ENCODE measurements at regions not wholly inside any gene's neighbourhood (a gene's known extent, or its start where the extent isn't known, plus 50 kb on each side); places are given as distances from the start of the nearest gene placed in this dataset.
A peak's percentile ranks its signal among the peaks of the same experiment; 100 is the strongest.

DNA sequence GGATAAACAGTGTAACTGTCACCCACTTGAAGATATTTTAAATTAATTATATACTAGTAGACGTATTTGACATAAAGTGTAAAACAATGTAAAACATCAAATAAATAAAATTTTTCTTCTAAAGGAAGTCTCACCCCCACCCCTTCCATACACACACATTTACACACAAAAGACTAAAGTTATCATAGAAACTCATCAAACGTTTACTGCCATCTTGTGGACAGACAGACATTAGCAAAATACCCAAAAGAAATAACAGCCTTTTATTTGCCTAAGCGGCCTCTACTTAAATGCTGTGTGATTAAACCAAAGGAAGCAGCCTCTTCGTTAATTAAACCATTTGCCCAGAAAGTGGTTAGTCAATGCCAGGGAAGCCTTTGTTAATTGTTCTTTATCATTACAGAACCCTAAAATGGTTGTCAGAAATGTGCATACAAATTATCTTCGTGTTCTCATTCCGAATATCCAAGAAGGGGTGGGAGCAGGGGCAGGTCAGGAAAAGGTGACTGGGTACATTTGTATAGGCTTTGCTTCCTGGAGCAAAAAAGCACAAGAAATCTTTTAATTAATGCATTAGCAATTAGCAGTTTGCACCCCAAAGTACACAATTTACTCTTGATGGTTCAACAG is 176.2 kb upstream of the SASH1 start:
- Mint-ChIP-seq H3K4me3 (no peak overlapping the region), H3K4me1 (0 out of 2 replicates have a peak, but pooled peaks cover 2% of the 10 kb centered on the region), H3K36me3 (no peaks in the 10 kb centered on the region), H3K27ac (no peak overlapping the region), H3K27me3 (ENCODE audit: low read depth) (no peaks in the 10 kb centered on the region; the same call in 1 of the 2 replicates), H3K9me3 (no peaks in the 10 kb centered on the region)
- ATAC-seq = peak; percentile 38; the same call in 1 of the 2 replicates
- ChIA-PET CTCF (interaction anchor here (0.9 to 1.8 kb wide), 6 partner anchors 11 to 659 kb away, joined by 3 to 9 read pairs (median 8); no protein-coding TSS in a partner anchor), POLR2A (no interaction called here)
- no peak for DNase-seq (ENCODE audit: low spot score)
- TF ChIP-seq IRF2 (CRISPR knock-in tag; IDR thresholded peaks at IDR 0.05; ENCODE audit: borderline replicate concordance, low read depth) (no peak), CTCF (IDR thresholded peaks at IDR 0.05) (peak; percentile 17; the same call in 1 of the 2 replicates)
- TF ChIP-seq, protein P1, sequence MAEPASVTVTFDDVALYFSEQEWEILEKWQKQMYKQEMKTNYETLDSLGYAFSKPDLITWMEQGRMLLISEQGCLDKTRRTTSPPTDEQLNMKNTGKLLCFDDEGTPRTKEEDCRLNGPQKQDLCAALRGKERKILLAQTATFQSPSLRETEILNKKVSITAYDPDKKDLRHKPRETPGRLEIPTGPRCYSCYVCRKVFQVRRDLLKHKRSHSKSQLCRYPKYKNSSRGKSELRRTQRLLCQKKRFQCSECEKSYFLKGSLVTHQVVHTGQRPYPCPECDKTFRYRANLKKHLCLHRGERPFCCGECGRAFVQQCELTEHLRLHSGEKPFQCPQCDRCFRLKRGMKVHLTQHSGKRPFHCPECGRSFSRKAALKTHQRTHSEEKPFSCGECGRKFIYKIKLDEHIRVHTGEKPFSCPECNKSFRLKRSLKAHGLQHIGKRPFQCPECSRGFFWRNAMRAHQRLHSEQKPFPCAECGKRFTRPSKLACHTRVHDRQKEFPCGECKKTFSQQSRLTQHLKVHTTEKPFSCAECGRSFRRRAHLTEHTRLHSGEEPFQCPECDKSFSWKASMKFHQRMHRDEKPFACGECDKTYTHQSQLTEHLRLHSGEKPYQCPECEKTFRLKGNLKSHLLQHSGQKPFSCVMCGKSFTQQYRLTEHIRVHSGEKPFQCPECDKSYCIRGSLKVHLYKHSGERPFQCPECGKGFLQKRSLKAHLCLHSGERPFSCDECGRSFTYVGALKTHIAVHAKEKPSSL (CRISPR knock-in tag; conservative IDR thresholded peaks at IDR 0.05) = no peak

GRCh38 chr6:148169706-148170105 is 172.9 kb upstream of the SASH1 start:
- Mint-ChIP-seq H3K4me3 (no peak overlapping the region), H3K27me3 (ENCODE audit: low read depth) (no peaks in the 10 kb centered on the region), H3K4me1 (peaks cover 7% of the 10 kb centered on the region), H3K36me3 (no peaks in the 10 kb centered on the region), H3K9me3 (no peaks in the 10 kb centered on the region), H3K27ac (no peak overlapping the region)
- ChIA-PET POLR2A (no interaction called here), CTCF (interaction anchor here (0.8 to 1.2 kb wide), 3 partner anchors 8 to 358 kb away, joined by 3 to 10 read pairs (median 3); no protein-coding TSS in a partner anchor)
- peak; percentile 33; the same call in 1 of the 2 replicates for ATAC-seq
- DNase-seq (ENCODE audit: low spot score) = no peak
- TF ChIP-seq MAX (CRISPR knock-in tag; IDR thresholded peaks at IDR 0.05) = no peak
- TF ChIP-seq, protein P2, sequence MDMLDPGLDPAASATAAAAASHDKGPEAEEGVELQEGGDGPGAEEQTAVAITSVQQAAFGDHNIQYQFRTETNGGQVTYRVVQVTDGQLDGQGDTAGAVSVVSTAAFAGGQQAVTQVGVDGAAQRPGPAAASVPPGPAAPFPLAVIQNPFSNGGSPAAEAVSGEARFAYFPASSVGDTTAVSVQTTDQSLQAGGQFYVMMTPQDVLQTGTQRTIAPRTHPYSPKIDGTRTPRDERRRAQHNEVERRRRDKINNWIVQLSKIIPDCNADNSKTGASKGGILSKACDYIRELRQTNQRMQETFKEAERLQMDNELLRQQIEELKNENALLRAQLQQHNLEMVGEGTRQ (CRISPR knock-in tag; IDR thresholded peaks at IDR 0.05) = no peak
- no peak for TF ChIP-seq NFATC4 (CRISPR knock-in tag; IDR thresholded peaks at IDR 0.05)
- TF ChIP-seq, protein P3, sequence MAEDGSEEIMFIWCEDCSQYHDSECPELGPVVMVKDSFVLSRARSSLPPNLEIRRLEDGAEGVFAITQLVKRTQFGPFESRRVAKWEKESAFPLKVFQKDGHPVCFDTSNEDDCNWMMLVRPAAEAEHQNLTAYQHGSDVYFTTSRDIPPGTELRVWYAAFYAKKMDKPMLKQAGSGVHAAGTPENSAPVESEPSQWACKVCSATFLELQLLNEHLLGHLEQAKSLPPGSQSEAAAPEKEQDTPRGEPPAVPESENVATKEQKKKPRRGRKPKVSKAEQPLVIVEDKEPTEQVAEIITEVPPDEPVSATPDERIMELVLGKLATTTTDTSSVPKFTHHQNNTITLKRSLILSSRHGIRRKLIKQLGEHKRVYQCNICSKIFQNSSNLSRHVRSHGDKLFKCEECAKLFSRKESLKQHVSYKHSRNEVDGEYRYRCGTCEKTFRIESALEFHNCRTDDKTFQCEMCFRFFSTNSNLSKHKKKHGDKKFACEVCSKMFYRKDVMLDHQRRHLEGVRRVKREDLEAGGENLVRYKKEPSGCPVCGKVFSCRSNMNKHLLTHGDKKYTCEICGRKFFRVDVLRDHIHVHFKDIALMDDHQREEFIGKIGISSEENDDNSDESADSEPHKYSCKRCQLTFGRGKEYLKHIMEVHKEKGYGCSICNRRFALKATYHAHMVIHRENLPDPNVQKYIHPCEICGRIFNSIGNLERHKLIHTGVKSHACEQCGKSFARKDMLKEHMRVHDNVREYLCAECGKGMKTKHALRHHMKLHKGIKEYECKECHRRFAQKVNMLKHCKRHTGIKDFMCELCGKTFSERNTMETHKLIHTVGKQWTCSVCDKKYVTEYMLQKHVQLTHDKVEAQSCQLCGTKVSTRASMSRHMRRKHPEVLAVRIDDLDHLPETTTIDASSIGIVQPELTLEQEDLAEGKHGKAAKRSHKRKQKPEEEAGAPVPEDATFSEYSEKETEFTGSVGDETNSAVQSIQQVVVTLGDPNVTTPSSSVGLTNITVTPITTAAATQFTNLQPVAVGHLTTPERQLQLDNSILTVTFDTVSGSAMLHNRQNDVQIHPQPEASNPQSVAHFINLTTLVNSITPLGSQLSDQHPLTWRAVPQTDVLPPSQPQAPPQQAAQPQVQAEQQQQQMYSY (CRISPR knock-in tag; IDR thresholded peaks at IDR 0.05) = no peak
- TF ChIP-seq ZNF396 (CRISPR knock-in tag; IDR thresholded peaks at IDR 0.05; ENCODE audit: borderline replicate concordance) = no peak
- TF ChIP-seq, protein P4, sequence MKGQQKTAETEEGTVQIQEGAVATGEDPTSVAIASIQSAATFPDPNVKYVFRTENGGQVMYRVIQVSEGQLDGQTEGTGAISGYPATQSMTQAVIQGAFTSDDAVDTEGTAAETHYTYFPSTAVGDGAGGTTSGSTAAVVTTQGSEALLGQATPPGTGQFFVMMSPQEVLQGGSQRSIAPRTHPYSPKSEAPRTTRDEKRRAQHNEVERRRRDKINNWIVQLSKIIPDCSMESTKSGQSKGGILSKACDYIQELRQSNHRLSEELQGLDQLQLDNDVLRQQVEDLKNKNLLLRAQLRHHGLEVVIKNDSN (CRISPR knock-in tag; IDR thresholded peaks at IDR 0.05) = no peak
- TF ChIP-seq, protein P5, sequence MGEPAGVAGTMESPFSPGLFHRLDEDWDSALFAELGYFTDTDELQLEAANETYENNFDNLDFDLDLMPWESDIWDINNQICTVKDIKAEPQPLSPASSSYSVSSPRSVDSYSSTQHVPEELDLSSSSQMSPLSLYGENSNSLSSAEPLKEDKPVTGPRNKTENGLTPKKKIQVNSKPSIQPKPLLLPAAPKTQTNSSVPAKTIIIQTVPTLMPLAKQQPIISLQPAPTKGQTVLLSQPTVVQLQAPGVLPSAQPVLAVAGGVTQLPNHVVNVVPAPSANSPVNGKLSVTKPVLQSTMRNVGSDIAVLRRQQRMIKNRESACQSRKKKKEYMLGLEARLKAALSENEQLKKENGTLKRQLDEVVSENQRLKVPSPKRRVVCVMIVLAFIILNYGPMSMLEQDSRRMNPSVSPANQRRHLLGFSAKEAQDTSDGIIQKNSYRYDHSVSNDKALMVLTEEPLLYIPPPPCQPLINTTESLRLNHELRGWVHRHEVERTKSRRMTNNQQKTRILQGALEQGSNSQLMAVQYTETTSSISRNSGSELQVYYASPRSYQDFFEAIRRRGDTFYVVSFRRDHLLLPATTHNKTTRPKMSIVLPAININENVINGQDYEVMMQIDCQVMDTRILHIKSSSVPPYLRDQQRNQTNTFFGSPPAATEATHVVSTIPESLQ (CRISPR knock-in tag; IDR thresholded peaks at IDR 0.05) = no peak
- TF ChIP-seq CDX4 (CRISPR knock-in tag; IDR thresholded peaks at IDR 0.05; ENCODE audit: borderline replicate concordance) = no peak
- no peak for TF ChIP-seq CBFB (CRISPR knock-in tag; IDR thresholded peaks at IDR 0.05; ENCODE audit: low read depth)
- no peak for TF ChIP-seq HMGA2 (CRISPR knock-in tag; IDR thresholded peaks at IDR 0.05)
- TF ChIP-seq, protein P6, sequence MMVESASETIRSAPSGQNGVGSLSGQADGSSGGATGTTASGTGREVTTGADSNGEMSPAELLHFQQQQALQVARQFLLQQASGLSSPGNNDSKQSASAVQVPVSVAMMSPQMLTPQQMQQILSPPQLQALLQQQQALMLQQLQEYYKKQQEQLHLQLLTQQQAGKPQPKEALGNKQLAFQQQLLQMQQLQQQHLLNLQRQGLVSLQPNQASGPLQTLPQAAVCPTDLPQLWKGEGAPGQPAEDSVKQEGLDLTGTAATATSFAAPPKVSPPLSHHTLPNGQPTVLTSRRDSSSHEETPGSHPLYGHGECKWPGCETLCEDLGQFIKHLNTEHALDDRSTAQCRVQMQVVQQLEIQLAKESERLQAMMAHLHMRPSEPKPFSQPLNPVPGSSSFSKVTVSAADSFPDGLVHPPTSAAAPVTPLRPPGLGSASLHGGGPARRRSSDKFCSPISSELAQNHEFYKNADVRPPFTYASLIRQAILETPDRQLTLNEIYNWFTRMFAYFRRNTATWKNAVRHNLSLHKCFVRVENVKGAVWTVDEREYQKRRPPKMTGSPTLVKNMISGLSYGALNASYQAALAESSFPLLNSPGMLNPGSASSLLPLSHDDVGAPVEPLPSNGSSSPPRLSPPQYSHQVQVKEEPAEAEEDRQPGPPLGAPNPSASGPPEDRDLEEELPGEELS (CRISPR knock-in tag; IDR thresholded peaks at IDR 0.05) = no peak
- no peak for TF ChIP-seq SP1 (CRISPR knock-in tag; conservative IDR thresholded peaks at IDR 0.05)
- no peak for TF ChIP-seq CTCF (IDR thresholded peaks at IDR 0.05)
